Tibial nerve (tissue), 4 donors: ENCODE measurements at regions not wholly inside any gene's neighbourhood (a gene's known extent, or its start where the extent isn't known, plus 50 kb on each side); places are given as distances from the start of the nearest gene placed in this dataset.

Source experiments
- DNase-seq, 2 donors: peaks; one replicate each; pipeline ENCODE4 v3.0.0-alpha.2; 2019; ENCODE audit warnings: low spot score in 2 of 2
- H3K27ac ChIP-seq, 4 donors: fragments of 200-600 bp; sonication (generic) in 3 of 4; one replicate each; pipeline ENCODE4 v1.5.1; 2017 to 2019; ENCODE audit warnings: mild to moderate bottlenecking in 1 of 4
- H3K27me3 ChIP-seq, 2 donors: fragments of 200-600 bp; sonication (generic) in 1 of 2; one replicate each; pipeline versions ENCODE4 v1.5.1 to v1.6.0; 2017 to 2019
- H3K36me3 ChIP-seq, 3 donors: fragments of 200-600 bp; sonication (generic); one replicate each; pipeline ENCODE4 v1.5.1; 2018 to 2019
- H3K4me1 ChIP-seq, 4 donors: fragments of 200-600 bp; sonication (generic) in 3 of 4; one replicate each; pipeline ENCODE4 v1.5.1; 2017 to 2019
- H3K4me3 ChIP-seq, 4 donors: fragments of 200-600 bp; sonication (generic) in 3 of 4; one replicate each; pipeline ENCODE4 v1.5.1; 2017 to 2019; ENCODE audit warnings: mild to moderate bottlenecking in 1 of 4, moderate library complexity in 1 of 4
- H3K9me3 ChIP-seq, 4 donors: fragments of 200-600 bp; sonication (generic) in 3 of 4; one replicate each; pipeline ENCODE4 v1.5.1; 2017 to 2019
- EP300 ChIP-seq, 2 donors: sonication (generic); formaldehyde crosslinking; IDR thresholded peaks; one replicate each; pipeline ENCODE4 v1.6.1; 2017; ENCODE audit warnings: antibody characterized with exemption in 2 of 2, mild to moderate bottlenecking in 1 of 2
- POLR2A ChIP-seq, 2 donors: fragments of 450-650 bp; IDR thresholded peaks; one replicate each; pipeline ENCODE4 v1.6.1; 2017; ENCODE audit warnings: antibody characterized with exemption in 2 of 2, mild to moderate bottlenecking in 2 of 2, moderate library complexity in 2 of 2
- WGBS, 2 donors: methylation state at CpG; one replicate each; pipeline ENCODE4 v1.1.5; 2018; 5-methylcytosine and 5-hydroxymethylcytosine counted together
- TF ChIP-seq, protein P1 (sequence below), 5 experiments: fragments of 200-600 bp in 3 of 5; fragments of 450-650 bp in 2 of 5; sonication (generic) in 3 of 5; IDR thresholded peaks; one replicate each; pipeline ENCODE4 v1.5.1; 2016 to 2019; ENCODE audit warnings: antibody characterized with exemption in 5 of 5, mild to moderate bottlenecking in 3 of 5, moderate library complexity in 2 of 5

DNA sequence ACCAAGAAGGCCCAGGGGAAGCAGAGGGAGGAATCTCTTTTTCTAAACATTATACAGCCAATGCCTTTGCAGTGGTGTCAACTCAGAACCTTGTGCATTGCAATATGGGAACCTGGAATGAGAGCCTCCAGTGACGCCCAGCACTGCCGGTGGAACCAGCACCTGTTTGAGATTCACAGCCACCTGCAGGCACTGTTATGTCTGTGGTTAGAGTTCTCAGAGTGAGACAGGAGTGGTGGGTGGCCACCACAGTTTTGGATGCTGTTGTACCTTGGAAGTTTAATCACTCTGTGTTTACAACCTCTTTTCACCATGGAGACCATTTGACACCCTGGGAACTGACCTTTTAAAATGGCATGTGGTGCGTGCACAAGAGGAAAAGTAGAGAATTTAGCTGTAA lies 185.3 kb upstream of the KCNG1 start:
- Histone ChIP-seq H3K27ac (no peak overlapping the region), H3K36me3 (no peaks in the 10 kb centered on the region), H3K4me1 (no peaks in the 10 kb centered on the region), H3K4me3 (no peak overlapping the region), H3K9me3 (no peaks in the 10 kb centered on the region), H3K27me3 (no peaks in the 10 kb centered on the region)
- 47 to 61% methylated on average over 3 of the region's 3 CpGs for WGBS, 2 donors
- TF ChIP-seq POLR2A (IDR thresholded peaks at IDR 0.05) (no peak), EP300 (IDR thresholded peaks at IDR 0.05) (no peak)
- TF ChIP-seq, protein P1, sequence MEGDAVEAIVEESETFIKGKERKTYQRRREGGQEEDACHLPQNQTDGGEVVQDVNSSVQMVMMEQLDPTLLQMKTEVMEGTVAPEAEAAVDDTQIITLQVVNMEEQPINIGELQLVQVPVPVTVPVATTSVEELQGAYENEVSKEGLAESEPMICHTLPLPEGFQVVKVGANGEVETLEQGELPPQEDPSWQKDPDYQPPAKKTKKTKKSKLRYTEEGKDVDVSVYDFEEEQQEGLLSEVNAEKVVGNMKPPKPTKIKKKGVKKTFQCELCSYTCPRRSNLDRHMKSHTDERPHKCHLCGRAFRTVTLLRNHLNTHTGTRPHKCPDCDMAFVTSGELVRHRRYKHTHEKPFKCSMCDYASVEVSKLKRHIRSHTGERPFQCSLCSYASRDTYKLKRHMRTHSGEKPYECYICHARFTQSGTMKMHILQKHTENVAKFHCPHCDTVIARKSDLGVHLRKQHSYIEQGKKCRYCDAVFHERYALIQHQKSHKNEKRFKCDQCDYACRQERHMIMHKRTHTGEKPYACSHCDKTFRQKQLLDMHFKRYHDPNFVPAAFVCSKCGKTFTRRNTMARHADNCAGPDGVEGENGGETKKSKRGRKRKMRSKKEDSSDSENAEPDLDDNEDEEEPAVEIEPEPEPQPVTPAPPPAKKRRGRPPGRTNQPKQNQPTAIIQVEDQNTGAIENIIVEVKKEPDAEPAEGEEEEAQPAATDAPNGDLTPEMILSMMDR (IDR thresholded peaks at IDR 0.05): no peak
- no peak for DNase-seq

DNA sequence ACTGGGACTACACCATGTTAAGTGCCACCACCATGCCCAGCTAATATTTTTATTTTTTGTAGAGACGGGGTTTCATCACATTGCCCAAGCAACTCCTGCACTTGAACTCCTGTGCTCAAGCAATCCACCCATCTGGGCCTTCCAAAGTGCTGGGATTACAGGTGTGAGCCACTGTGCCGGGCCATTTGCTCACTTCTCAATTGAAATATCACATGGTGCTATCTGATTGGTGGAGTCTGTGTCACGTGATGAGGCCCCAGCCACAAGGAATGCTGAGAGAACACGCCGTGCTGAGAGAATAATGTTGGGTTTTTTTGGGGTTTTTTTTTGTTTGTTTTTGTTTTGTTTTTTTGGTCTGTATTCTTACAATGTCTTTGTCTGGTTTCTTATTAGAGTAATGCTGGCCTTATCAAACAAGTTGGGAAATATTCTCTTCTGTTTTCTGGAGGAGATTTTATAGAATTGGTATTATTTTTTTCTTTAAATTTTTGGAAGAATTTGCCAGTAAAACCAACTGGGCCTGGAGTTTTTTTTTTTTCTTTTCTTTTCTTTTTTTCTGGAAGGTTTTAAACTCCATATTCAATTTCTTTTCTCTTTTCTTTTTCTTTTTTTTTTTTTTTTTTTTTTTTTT lies 183.2 kb upstream of the KCNG1 start:
- H3K9me3 ChIP-seq: no peaks in the 10 kb centered on the region
- no peak overlapping the region for H3K27ac ChIP-seq
- H3K27me3 ChIP-seq: no peaks in the 10 kb centered on the region
- H3K4me3 ChIP-seq: no peak overlapping the region
- DNase-seq: no peak
- H3K4me1 ChIP-seq: no peaks in the 10 kb centered on the region
- TF ChIP-seq POLR2A (IDR thresholded peaks at IDR 0.05) (no peak), EP300 (IDR thresholded peaks at IDR 0.05) (no peak)
- TF ChIP-seq, protein P1 (IDR thresholded peaks at IDR 0.05): no peak
- H3K36me3 ChIP-seq: no peaks in the 10 kb centered on the region
- WGBS, 2 donors: 84 to 87% methylated on average over 5 of the region's 5 CpGs

DNA sequence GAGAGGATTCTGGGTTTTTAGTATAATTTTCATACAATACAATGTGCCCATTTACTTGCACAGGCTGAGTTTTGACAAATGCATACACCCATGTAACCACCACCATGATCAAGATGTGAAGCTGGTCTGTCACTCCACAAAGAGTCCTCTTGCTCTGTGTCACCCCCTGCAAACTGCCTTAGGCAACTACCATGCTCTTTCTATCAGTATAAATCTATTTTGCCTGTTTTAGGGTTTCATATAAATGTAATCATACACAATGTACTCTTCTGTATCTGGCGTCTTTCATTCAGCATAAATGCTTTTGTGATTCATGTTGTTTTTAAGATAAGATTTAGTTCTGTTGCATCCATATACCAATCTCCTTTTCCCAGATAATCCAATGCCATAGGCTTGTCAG lies 181.9 kb upstream of the KCNG1 start:
- Histone ChIP-seq H3K9me3 (no peaks in the 10 kb centered on the region), H3K36me3 (no peaks in the 10 kb centered on the region), H3K27me3 (no peaks in the 10 kb centered on the region), H3K4me3 (no peak overlapping the region), H3K4me1 (no peaks in the 10 kb centered on the region), H3K27ac (no peak overlapping the region)
- WGBS, 2 donors: 44 to 51% methylated on average over 1 of the region's 1 CpG
- no peak for DNase-seq
- TF ChIP-seq, protein P1 (IDR thresholded peaks at IDR 0.05): no peak
- no peak for TF ChIP-seq POLR2A (IDR thresholded peaks at IDR 0.05)
- TF ChIP-seq EP300 (IDR thresholded peaks at IDR 0.05): no peak

DNA sequence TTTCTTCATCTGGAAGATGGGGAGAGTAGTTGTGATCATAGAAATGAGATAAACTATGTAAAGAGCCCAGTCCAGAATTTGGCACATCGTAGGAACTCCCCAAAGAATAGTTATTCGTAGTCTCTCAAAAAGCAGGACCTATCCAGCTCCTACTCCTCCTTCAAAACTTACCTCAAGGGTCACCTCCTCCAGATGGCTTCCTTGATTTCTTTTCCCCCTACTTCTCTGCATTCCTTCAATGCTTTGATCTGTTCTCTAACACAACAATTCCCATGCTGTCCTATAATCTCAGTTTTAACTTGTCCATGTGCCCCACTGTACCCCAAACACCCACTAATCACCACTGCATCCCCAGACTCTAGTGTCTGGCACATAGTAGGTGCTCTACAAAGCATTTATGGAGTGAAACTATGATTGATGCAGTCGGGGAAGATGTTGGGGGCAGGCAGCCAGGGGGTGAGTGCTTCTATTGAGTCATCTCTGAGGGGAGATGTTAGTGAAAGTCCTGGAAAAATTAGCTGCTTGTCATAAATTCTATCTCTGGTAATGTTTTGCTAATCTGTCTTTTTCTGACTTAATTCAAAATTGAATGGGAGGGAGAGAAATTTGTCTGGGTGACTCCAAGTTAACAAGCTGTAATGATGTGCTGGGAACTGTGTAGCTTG lies 181.3 kb upstream of the KCNG1 start:
- Histone ChIP-seq H3K27ac (no peak overlapping the region), H3K36me3 (no peaks in the 10 kb centered on the region), H3K4me3 (no peak overlapping the region), H3K9me3 (no peaks in the 10 kb centered on the region), H3K4me1 (no peaks in the 10 kb centered on the region), H3K27me3 (no peaks in the 10 kb centered on the region)
- no peak for DNase-seq
- 61 to 69% methylated on average over 3 of the region's 3 CpGs for WGBS, 2 donors
- TF ChIP-seq EP300 (IDR thresholded peaks at IDR 0.05): no peak
- TF ChIP-seq, protein P1 (IDR thresholded peaks at IDR 0.05): no peak
- TF ChIP-seq POLR2A (IDR thresholded peaks at IDR 0.05): no peak

DNA sequence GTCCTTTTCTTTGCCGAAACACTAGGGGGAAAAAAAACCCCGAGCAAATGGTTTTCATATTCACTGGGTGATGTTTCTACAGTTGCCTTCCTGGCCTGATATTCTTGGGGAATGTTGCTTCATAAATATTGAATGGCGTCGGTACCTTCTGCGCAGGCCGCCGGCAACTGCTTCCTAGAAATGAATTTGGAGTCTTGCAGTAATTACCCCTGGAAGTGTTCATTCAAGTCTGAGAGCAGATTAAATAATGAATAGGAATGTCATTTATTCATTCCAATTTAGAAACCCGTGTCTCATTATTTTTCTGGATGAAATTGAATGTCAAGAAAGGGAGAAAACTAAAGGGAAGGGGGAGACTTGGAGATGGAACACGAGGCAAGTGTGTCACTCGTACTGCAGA lies 179.4 kb upstream of the KCNG1 start:
- H3K27me3 ChIP-seq: no peaks in the 10 kb centered on the region
- TF ChIP-seq EP300 (IDR thresholded peaks at IDR 0.05): no peak
- TF ChIP-seq POLR2A (IDR thresholded peaks at IDR 0.05): no peak
- TF ChIP-seq, protein P1 (IDR thresholded peaks at IDR 0.05): no peak
- WGBS, 2 donors: 83 to 85% methylated on average over 10 of the region's 10 CpGs
- no peak overlapping the region for H3K4me3 ChIP-seq
- no peak for DNase-seq
- H3K27ac ChIP-seq: no peak overlapping the region
- no peaks in the 10 kb centered on the region for H3K4me1 ChIP-seq
- H3K36me3 ChIP-seq: no peaks in the 10 kb centered on the region
- no peaks in the 10 kb centered on the region for H3K9me3 ChIP-seq
